ENCODE measurements at regions not wholly inside any gene's neighbourhood (a gene's known extent, or its start where the extent isn't known, plus 50 kb on each side); places are given as distances from the start of the nearest gene placed in this dataset.
A peak's percentile ranks its signal among the peaks of the same experiment; 100 is the strongest.

DNA sequence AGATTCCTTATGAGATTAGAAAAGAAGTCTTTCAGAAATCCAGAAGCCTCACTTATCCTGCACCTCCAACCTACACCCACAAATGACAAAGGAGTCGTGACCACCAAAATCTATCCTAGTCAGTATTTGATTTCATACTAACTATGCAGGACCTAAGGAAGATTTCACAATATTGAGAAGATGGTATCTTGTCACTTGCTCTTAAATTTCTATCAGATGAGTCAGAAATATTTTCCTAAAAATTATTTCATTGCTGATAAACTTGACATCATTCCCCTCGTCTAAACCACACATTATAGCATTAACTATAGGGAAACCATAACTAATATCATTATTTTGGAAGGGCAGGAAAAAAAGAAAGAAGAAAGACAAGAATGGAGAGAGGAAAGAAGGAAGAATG lies 138.0 kb upstream of the THBS1 start:
- no peaks in the 10 kb centered on the region for H3K27me3 Mint-ChIP-seq (ENCODE audit: unreplicated experiment)
- H3K36me3 Mint-ChIP-seq (ENCODE audit: unreplicated experiment): no peaks in the 10 kb centered on the region
- H3K27ac Mint-ChIP-seq (ENCODE audit: unreplicated experiment): no peak overlapping the region
- H3K4me3 Mint-ChIP-seq (ENCODE audit: unreplicated experiment): no peak overlapping the region
- no peak for DNase-seq (ENCODE audit: extremely low spot score, unreplicated experiment)
- H3K4me1 Mint-ChIP-seq (ENCODE audit: unreplicated experiment): peaks cover 9% of the 10 kb centered on the region
- TF ChIP-seq, protein P1, sequence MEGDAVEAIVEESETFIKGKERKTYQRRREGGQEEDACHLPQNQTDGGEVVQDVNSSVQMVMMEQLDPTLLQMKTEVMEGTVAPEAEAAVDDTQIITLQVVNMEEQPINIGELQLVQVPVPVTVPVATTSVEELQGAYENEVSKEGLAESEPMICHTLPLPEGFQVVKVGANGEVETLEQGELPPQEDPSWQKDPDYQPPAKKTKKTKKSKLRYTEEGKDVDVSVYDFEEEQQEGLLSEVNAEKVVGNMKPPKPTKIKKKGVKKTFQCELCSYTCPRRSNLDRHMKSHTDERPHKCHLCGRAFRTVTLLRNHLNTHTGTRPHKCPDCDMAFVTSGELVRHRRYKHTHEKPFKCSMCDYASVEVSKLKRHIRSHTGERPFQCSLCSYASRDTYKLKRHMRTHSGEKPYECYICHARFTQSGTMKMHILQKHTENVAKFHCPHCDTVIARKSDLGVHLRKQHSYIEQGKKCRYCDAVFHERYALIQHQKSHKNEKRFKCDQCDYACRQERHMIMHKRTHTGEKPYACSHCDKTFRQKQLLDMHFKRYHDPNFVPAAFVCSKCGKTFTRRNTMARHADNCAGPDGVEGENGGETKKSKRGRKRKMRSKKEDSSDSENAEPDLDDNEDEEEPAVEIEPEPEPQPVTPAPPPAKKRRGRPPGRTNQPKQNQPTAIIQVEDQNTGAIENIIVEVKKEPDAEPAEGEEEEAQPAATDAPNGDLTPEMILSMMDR (IDR thresholded peaks at IDR 0.05): no peak
- no peaks in the 10 kb centered on the region for H3K9me3 Mint-ChIP-seq (ENCODE audit: unreplicated experiment)

- no peaks in the 10 kb centered on the region for H3K36me3 Mint-ChIP-seq (ENCODE audit: unreplicated experiment)
- no peaks in the 10 kb centered on the region for H3K9me3 Mint-ChIP-seq (ENCODE audit: unreplicated experiment)
- TF ChIP-seq, protein P1 (IDR thresholded peaks at IDR 0.05): no peak
- H3K27ac Mint-ChIP-seq (ENCODE audit: unreplicated experiment): no peak overlapping the region
- no peak for DNase-seq (ENCODE audit: extremely low spot score, unreplicated experiment)
- no peaks in the 10 kb centered on the region for H3K27me3 Mint-ChIP-seq (ENCODE audit: unreplicated experiment)
- H3K4me3 Mint-ChIP-seq (ENCODE audit: unreplicated experiment): no peak overlapping the region
- H3K4me1 Mint-ChIP-seq (ENCODE audit: unreplicated experiment): peaks cover 9% of the 10 kb centered on the region
Measured at GRCh38 chr15:39443659-39444219, 137.1 kb upstream of the THBS1 start.

- peaks cover 9% of the 10 kb centered on the region for H3K4me1 Mint-ChIP-seq (ENCODE audit: unreplicated experiment)
- H3K27ac Mint-ChIP-seq (ENCODE audit: unreplicated experiment): no peak overlapping the region
- H3K36me3 Mint-ChIP-seq (ENCODE audit: unreplicated experiment): no peaks in the 10 kb centered on the region
- no peaks in the 10 kb centered on the region for H3K27me3 Mint-ChIP-seq (ENCODE audit: unreplicated experiment)
- H3K4me3 Mint-ChIP-seq (ENCODE audit: unreplicated experiment): no peak overlapping the region
- no peak for DNase-seq (ENCODE audit: extremely low spot score, unreplicated experiment)
- H3K9me3 Mint-ChIP-seq (ENCODE audit: unreplicated experiment): no peaks in the 10 kb centered on the region
- TF ChIP-seq, protein P1 (IDR thresholded peaks at IDR 0.05): peak; percentile 24
Measured at GRCh38 chr15:39444735-39445470, 136.0 kb upstream of the THBS1 start.

- Mint-ChIP-seq H3K4me1 (ENCODE audit: unreplicated experiment) (peaks cover 9% of the 10 kb centered on the region), H3K27me3 (ENCODE audit: unreplicated experiment) (no peaks in the 10 kb centered on the region), H3K9me3 (ENCODE audit: unreplicated experiment) (no peaks in the 10 kb centered on the region), H3K27ac (ENCODE audit: unreplicated experiment) (no peak overlapping the region), H3K4me3 (ENCODE audit: unreplicated experiment) (no peak overlapping the region), H3K36me3 (ENCODE audit: unreplicated experiment) (no peaks in the 10 kb centered on the region)
- DNase-seq (ENCODE audit: extremely low spot score, unreplicated experiment): no peak
- TF ChIP-seq, protein P1 (IDR thresholded peaks at IDR 0.05): no peak
Measured at GRCh38 chr15:39445931-39446330, 134.9 kb upstream of the THBS1 start.

- H3K4me1 Mint-ChIP-seq (ENCODE audit: unreplicated experiment): peaks cover 4% of the 10 kb centered on the region
- no peak overlapping the region for H3K4me3 Mint-ChIP-seq (ENCODE audit: unreplicated experiment)
- no peak overlapping the region for H3K27ac Mint-ChIP-seq (ENCODE audit: unreplicated experiment)
- DNase-seq (ENCODE audit: extremely low spot score, unreplicated experiment): no peak
- H3K9me3 Mint-ChIP-seq (ENCODE audit: unreplicated experiment): no peaks in the 10 kb centered on the region
- H3K27me3 Mint-ChIP-seq (ENCODE audit: unreplicated experiment): no peaks in the 10 kb centered on the region
- TF ChIP-seq, protein P1 (IDR thresholded peaks at IDR 0.05): no peak
- H3K36me3 Mint-ChIP-seq (ENCODE audit: unreplicated experiment): no peaks in the 10 kb centered on the region
Measured at GRCh38 chr15:39447346-39447745, 133.5 kb upstream of the THBS1 start.

Data from osteocyte (in vitro differentiated cells).